Fibroblast of lung (primary cell): ENCODE measurements at regions not wholly inside any gene's neighbourhood (a gene's known extent, or its start where the extent isn't known, plus 50 kb on each side); places are given as distances from the start of the nearest gene placed in this dataset.

ENCODE experiments used
- CTCF ChIP-seq, 2 donors: IDR thresholded peaks in 1 of 2; conservative IDR thresholded peaks in 1 of 2; 1 replicate in 1 of 2; 2 replicates in 1 of 2; pipeline ENCODE4 v1.5.1; 2011 to 2012; ENCODE audit warnings: low read length in 2 of 2, control low read depth in 1 of 2, inconsistent platforms in 1 of 2, low read depth in 1 of 2, mild to moderate bottlenecking in 1 of 2
- EZH2 ChIP-seq: IDR thresholded peaks from 2 replicates; pipeline ENCODE4 v1.5.1; 2012; ENCODE audit warnings: low read length, control low read depth, mild to moderate bottlenecking; ENCODE audit errors: missing control alignments

GRCh38 chr4:10253765-10254164 is 137.2 kb upstream of the WDR1 start:
- TF ChIP-seq CTCF (conservative IDR thresholded peaks at IDR 0.05 in 1 of 2, IDR thresholded peaks at IDR 0.05 in 1 of 2; ENCODE audit: low read depth in 1 of 2, low read length in 2 of 2): no peak
- TF ChIP-seq EZH2: no peak
